ENCODE measurements at regions not wholly inside any gene's neighbourhood (a gene's known extent, or its start where the extent isn't known, plus 50 kb on each side); places are given as distances from the start of the nearest gene placed in this dataset.
"Not testable (repeated sequence)": the region's sequence is repeated elsewhere in the genome, so short reads cannot be mapped to it uniquely, and the experiment has no call there.

- H3K27ac ChIP-seq (ENCODE audit: insufficient read depth, low read depth, low read length); H3K79me2 ChIP-seq (ENCODE audit: control insufficient read depth, insufficient read depth, low read length); H3K9ac ChIP-seq (replicated peaks; ENCODE audit: extremely low read depth, insufficient read depth, low read length); H4K20me1 ChIP-seq (replicated peaks; ENCODE audit: control insufficient read depth, extremely low read depth, insufficient read depth, low read length); H3K4me3 ChIP-seq (replicated peaks in 1 of 3; ENCODE audit: insufficient read depth in 1 of 3, low read depth in 1 of 3, low read length in 3 of 3); FAIRE-seq; H3K4me2 ChIP-seq (ENCODE audit: insufficient read depth, low read length); H3K9me1 ChIP-seq (replicated peaks; ENCODE audit: control insufficient read depth, extremely low read depth, insufficient read depth, low read length); H3K27me3 ChIP-seq (ENCODE audit: control insufficient read depth in 2 of 2, insufficient read depth in 2 of 2, low read length in 2 of 2); H2AFZ ChIP-seq (ENCODE audit: low read depth, low read length); POLR2A ChIA-PET; H3K4me1 ChIP-seq (ENCODE audit: control insufficient read depth, extremely low read depth, insufficient read depth, low read length); dilution Hi-C loops (cut with MboI; ENCODE audit: extremely low pct_ligation_motif_present, low sequenced_read_pairs); H3K9me3 ChIP-seq (replicated peaks; ENCODE audit: control insufficient read depth, insufficient read depth, low read length); BruUV-seq (replicated peaks); H3K36me3 ChIP-seq (ENCODE audit: control insufficient read depth in 2 of 2, extremely low read depth in 1 of 2, insufficient read depth in 2 of 2, low read length in 2 of 2): not testable (repeated sequence)
- CTCF ChIA-PET, result interaction anchor here (1.0 to 1.7 kb wide), 3 partner anchors 285 to 694 kb away, joined by 5 to 8 read pairs (median 8); no protein-coding TSS in a partner anchor
- peak in 1 of 2 donors; percentile 26 for TF ChIP-seq CTCF (IDR thresholded peaks at IDR 0.05; ENCODE audit: extremely low read depth in 1 of 2, insufficient read depth in 1 of 2, low read depth in 1 of 2, low read length in 2 of 2)
- peak; percentile 52 for DNase-seq (ENCODE audit: low read depth, low spot score)
- intact Hi-C loops (cut with micrococcal nuclease), result loop anchor here (1.0 to 5.0 kb wide), 7 partner anchors 285 to 1279 kb away; no protein-coding TSS in a partner anchor
Measured at GRCh38 chr21:28051649-28052048, 941.0 kb downstream of the LTN1 start.

GRCh38 chr21:28035692-28036091 is 957.0 kb downstream of the LTN1 start:
- H3K79me2 ChIP-seq (ENCODE audit: control insufficient read depth, insufficient read depth, low read length); H3K4me3 ChIP-seq (replicated peaks in 1 of 3; ENCODE audit: insufficient read depth in 1 of 3, low read depth in 1 of 3, low read length in 3 of 3); H3K9me3 ChIP-seq (replicated peaks; ENCODE audit: control insufficient read depth, insufficient read depth, low read length); H3K27ac ChIP-seq (ENCODE audit: insufficient read depth, low read depth, low read length); H4K20me1 ChIP-seq (replicated peaks; ENCODE audit: control insufficient read depth, extremely low read depth, insufficient read depth, low read length); H3K4me2 ChIP-seq (ENCODE audit: insufficient read depth, low read length); H3K27me3 ChIP-seq (ENCODE audit: control insufficient read depth in 2 of 2, insufficient read depth in 2 of 2, low read length in 2 of 2); H3K9ac ChIP-seq (replicated peaks; ENCODE audit: extremely low read depth, insufficient read depth, low read length); H3K9me1 ChIP-seq (replicated peaks; ENCODE audit: control insufficient read depth, extremely low read depth, insufficient read depth, low read length); FAIRE-seq; CTCF ChIA-PET; BruUV-seq (replicated peaks); H2AFZ ChIP-seq (ENCODE audit: low read depth, low read length); dilution Hi-C loops (cut with MboI; ENCODE audit: extremely low pct_ligation_motif_present, low sequenced_read_pairs); intact Hi-C loops (cut with micrococcal nuclease); DNase-seq (ENCODE audit: low read depth, low spot score); H3K36me3 ChIP-seq (ENCODE audit: control insufficient read depth in 2 of 2, extremely low read depth in 1 of 2, insufficient read depth in 2 of 2, low read length in 2 of 2); H3K4me1 ChIP-seq (ENCODE audit: control insufficient read depth, extremely low read depth, insufficient read depth, low read length); POLR2A ChIA-PET: not testable (repeated sequence)

GRCh38 chr21:28034916-28035315 is 957.8 kb downstream of the LTN1 start:
- H3K4me2 ChIP-seq (ENCODE audit: insufficient read depth, low read length); H3K4me3 ChIP-seq (replicated peaks in 1 of 3; ENCODE audit: insufficient read depth in 1 of 3, low read depth in 1 of 3, low read length in 3 of 3); BruUV-seq (replicated peaks); FAIRE-seq; POLR2A ChIA-PET; DNase-seq (ENCODE audit: low read depth, low spot score); H3K4me1 ChIP-seq (ENCODE audit: control insufficient read depth, extremely low read depth, insufficient read depth, low read length); intact Hi-C loops (cut with micrococcal nuclease); H2AFZ ChIP-seq (ENCODE audit: low read depth, low read length); dilution Hi-C loops (cut with MboI; ENCODE audit: extremely low pct_ligation_motif_present, low sequenced_read_pairs); H3K36me3 ChIP-seq (ENCODE audit: control insufficient read depth in 2 of 2, extremely low read depth in 1 of 2, insufficient read depth in 2 of 2, low read length in 2 of 2); H3K9me3 ChIP-seq (replicated peaks; ENCODE audit: control insufficient read depth, insufficient read depth, low read length); H3K9ac ChIP-seq (replicated peaks; ENCODE audit: extremely low read depth, insufficient read depth, low read length); H3K79me2 ChIP-seq (ENCODE audit: control insufficient read depth, insufficient read depth, low read length); H3K9me1 ChIP-seq (replicated peaks; ENCODE audit: control insufficient read depth, extremely low read depth, insufficient read depth, low read length); CTCF ChIA-PET; H3K27me3 ChIP-seq (ENCODE audit: control insufficient read depth in 2 of 2, insufficient read depth in 2 of 2, low read length in 2 of 2); H4K20me1 ChIP-seq (replicated peaks; ENCODE audit: control insufficient read depth, extremely low read depth, insufficient read depth, low read length); H3K27ac ChIP-seq (ENCODE audit: insufficient read depth, low read depth, low read length): not testable (repeated sequence)

- BruUV-seq (replicated peaks); H3K9ac ChIP-seq (replicated peaks; ENCODE audit: extremely low read depth, insufficient read depth, low read length); H3K4me1 ChIP-seq (ENCODE audit: control insufficient read depth, extremely low read depth, insufficient read depth, low read length); FAIRE-seq; CTCF ChIA-PET; DNase-seq (ENCODE audit: low read depth, low spot score); H3K79me2 ChIP-seq (ENCODE audit: control insufficient read depth, insufficient read depth, low read length); H3K27me3 ChIP-seq (ENCODE audit: control insufficient read depth in 2 of 2, insufficient read depth in 2 of 2, low read length in 2 of 2); dilution Hi-C loops (cut with MboI; ENCODE audit: extremely low pct_ligation_motif_present, low sequenced_read_pairs); H4K20me1 ChIP-seq (replicated peaks; ENCODE audit: control insufficient read depth, extremely low read depth, insufficient read depth, low read length); H3K27ac ChIP-seq (ENCODE audit: insufficient read depth, low read depth, low read length); H3K4me3 ChIP-seq (replicated peaks in 1 of 3; ENCODE audit: insufficient read depth in 1 of 3, low read depth in 1 of 3, low read length in 3 of 3); intact Hi-C loops (cut with micrococcal nuclease); H3K9me3 ChIP-seq (replicated peaks; ENCODE audit: control insufficient read depth, insufficient read depth, low read length); H2AFZ ChIP-seq (ENCODE audit: low read depth, low read length); H3K36me3 ChIP-seq (ENCODE audit: control insufficient read depth in 2 of 2, extremely low read depth in 1 of 2, insufficient read depth in 2 of 2, low read length in 2 of 2); POLR2A ChIA-PET; H3K9me1 ChIP-seq (replicated peaks; ENCODE audit: control insufficient read depth, extremely low read depth, insufficient read depth, low read length); H3K4me2 ChIP-seq (ENCODE audit: insufficient read depth, low read length): not testable (repeated sequence)
Measured at GRCh38 chr21:28034334-28034733, 958.3 kb downstream of the LTN1 start.
